HUES64 (cell line): ENCODE measurements at regions not wholly inside any gene's neighbourhood (a gene's known extent, or its start where the extent isn't known, plus 50 kb on each side); places are given as distances from the start of the nearest gene placed in this dataset.

Experiments used
- H3K27ac ChIP-seq: 2 replicates; pipeline ENCODE4 v1.7.0; 2013; ENCODE audit warnings: low read depth, low read length, inconsistent platforms
- H3K27me3 ChIP-seq: 2 replicates; pipeline ENCODE4 v1.6.1; 2013; ENCODE audit warnings: mild to moderate bottlenecking, low read length; ENCODE audit not compliant: insufficient read depth
- H3K36me3 ChIP-seq: 2 replicates; pipeline ENCODE4 v1.6.1; 2013; ENCODE audit warnings: mild to moderate bottlenecking, low read length; ENCODE audit not compliant: insufficient read depth
- H3K4me1 ChIP-seq: 2 replicates; pipeline ENCODE4 v1.6.1; 2013; ENCODE audit warnings: mild to moderate bottlenecking, low read length, moderate library complexity; ENCODE audit not compliant: insufficient read depth
- H3K4me3 ChIP-seq: 2 replicates; pipeline ENCODE4 v1.5.1; 2013; ENCODE audit warnings: mild to moderate bottlenecking, low read length, moderate library complexity
- H3K9ac ChIP-seq: 2 replicates; pipeline ENCODE4 v1.6.1; 2013; ENCODE audit warnings: mild to moderate bottlenecking, low read depth, low read length
- H3K9me3 ChIP-seq: 2 replicates; pipeline ENCODE4 v1.6.1; 2013; ENCODE audit warnings: low read depth, low read length; ENCODE audit not compliant: insufficient read depth
- WGBS: fragments of 150-250, 120-280 bp; methylation state at CpG from one replicate; pipeline ENCODE4 v1.1.7; 2013; ENCODE audit warnings: missing lambda C conversion rate; 5-methylcytosine and 5-hydroxymethylcytosine counted together

DNA sequence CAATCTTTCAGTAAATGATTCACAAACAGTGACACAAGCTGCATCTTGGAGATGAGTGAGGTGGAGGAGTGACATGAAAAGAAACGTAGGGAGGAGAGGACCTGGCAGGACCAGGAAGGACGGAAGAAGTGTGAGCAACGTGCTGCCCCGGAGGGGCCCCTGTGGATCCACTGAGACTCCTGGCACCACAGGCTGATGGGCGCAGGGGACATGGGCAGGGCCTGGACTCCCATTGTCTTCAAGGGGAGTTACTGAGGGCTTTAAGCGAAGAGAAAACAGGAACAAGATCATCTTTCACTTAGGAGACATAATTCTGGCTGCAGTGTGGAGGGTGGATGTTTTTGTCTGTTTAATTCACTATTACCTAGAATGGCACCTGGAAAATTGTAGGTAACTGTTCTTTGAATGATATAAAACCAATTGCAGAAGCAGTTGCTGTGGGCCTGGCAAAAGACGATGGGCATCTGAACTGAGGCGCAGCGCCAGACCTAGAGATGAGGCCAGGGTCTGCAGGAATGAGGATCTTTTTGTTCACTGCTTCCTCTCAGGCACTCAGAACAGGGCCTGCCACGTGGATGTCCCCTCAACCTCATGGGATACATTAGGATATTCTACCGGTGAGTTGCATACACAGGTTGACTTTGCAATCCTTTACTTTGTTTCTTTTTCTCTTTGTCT is 156.4 kb downstream of the TMEM18 start:
- no peak overlapping the region for H3K4me3 ChIP-seq
- H3K36me3 ChIP-seq: no peaks in the 10 kb centered on the region
- WGBS: 94% methylated on average over 11 of the region's 11 CpGs
- no peak overlapping the region for H3K27ac ChIP-seq
- no peaks in the 10 kb centered on the region for H3K4me1 ChIP-seq
- H3K9ac ChIP-seq: no peak overlapping the region
- no peaks in the 10 kb centered on the region for H3K9me3 ChIP-seq
- peaks cover 16% of the 10 kb centered on the region for H3K27me3 ChIP-seq

DNA sequence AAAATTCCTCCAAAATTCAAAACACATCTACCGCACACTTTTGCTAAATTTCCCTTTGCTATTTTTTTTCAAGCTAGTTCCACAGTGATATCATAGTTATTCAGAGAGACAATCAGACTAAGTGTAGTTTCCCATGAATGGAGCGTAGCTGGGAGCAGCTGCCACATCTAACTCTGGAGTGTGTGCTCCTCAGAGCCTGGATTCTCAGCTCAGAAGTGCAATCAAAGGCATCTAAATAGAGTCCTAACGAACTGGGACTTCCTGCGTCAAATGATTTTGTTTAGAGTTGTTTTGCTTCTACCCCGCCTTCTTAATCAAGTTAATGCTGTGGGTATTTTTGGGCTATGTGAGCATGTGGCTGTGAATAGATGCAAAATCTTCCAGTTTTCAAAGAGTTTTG is 160.3 kb downstream of the TMEM18 start:
- H3K9ac ChIP-seq: no peak overlapping the region
- 93% methylated on average over 5 of the region's 5 CpGs for WGBS

DNA sequence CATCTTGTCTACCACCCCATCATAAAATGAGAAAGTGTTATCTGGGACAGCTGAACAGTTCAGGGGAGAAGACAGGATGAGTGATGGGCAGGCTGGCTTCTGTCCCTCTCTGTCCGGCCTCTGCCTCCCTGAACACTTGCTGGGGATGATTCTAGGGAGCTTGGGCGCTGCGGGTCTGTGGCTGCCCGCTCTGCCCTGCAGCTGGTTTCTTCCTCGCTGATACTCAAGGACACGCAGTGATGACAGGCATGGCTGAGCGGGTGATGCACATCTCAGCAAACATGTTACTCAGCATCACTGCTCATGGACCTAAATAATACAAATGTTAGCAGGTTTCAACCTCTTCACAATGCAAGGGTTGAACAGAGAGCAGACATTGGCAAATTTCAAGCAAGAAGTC is 161.1 kb downstream of the TMEM18 start:
- H3K4me1 ChIP-seq: peaks cover 7% of the 10 kb centered on the region; the same call in 1 of the 2 replicates
- H3K27me3 ChIP-seq: peaks cover 28% of the 10 kb centered on the region
- H3K36me3 ChIP-seq: no peaks in the 10 kb centered on the region
- H3K27ac ChIP-seq: no peak overlapping the region
- no peak overlapping the region for H3K9ac ChIP-seq
- no peak overlapping the region for H3K4me3 ChIP-seq
- no peaks in the 10 kb centered on the region for H3K9me3 ChIP-seq
- 93% methylated on average over 7 of the region's 7 CpGs for WGBS

More for the DNA sequence above, 160.3 kb downstream of the TMEM18 start:
- no peak overlapping the region for H3K27ac ChIP-seq
- no peaks in the 10 kb centered on the region for H3K9me3 ChIP-seq
- H3K4me3 ChIP-seq: no peak overlapping the region
- H3K4me1 ChIP-seq: peaks cover 7% of the 10 kb centered on the region; the same call in 1 of the 2 replicates
- no peaks in the 10 kb centered on the region for H3K36me3 ChIP-seq
- peaks cover 28% of the 10 kb centered on the region for H3K27me3 ChIP-seq

DNA sequence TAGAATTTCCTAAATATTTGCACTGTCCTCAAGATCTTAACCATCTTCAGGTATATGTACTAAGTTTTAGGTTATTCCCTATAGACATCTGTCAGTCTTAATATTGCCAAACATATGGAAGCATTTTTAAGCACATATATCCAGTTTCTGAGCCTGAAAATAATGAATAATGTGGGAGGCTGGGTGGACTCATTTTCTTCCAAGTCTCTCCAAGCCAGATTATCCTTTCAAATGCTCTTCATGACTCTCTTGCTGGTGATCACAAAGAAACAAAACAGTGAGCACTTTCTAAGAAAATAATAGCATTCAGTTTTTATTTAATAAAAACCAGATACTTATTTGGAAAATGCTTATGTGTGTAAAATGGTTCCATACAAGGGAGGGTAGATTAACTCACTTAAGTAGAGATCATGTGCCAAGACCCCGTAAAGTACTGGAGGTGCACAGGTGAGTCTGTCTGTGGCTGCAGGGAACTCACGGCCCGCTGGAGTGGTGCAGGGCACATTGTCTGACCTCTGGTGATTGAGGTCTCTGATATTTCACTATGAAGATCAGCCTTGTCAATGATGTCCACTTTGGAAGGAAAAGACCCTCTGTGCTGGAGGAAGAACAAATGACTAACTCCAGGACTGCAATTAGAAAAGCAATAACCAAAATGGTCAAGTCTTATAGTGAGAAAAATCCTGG is 161.6 kb downstream of the TMEM18 start:
- peaks cover 28% of the 10 kb centered on the region for H3K27me3 ChIP-seq
- no peak overlapping the region for H3K9ac ChIP-seq
- H3K27ac ChIP-seq: no peak overlapping the region
- H3K9me3 ChIP-seq: no peaks in the 10 kb centered on the region
- 96% methylated on average over 3 of the region's 3 CpGs for WGBS
- peaks cover 7% of the 10 kb centered on the region; the same call in 1 of the 2 replicates for H3K4me1 ChIP-seq
- no peak overlapping the region for H3K4me3 ChIP-seq
- H3K36me3 ChIP-seq: no peaks in the 10 kb centered on the region

DNA sequence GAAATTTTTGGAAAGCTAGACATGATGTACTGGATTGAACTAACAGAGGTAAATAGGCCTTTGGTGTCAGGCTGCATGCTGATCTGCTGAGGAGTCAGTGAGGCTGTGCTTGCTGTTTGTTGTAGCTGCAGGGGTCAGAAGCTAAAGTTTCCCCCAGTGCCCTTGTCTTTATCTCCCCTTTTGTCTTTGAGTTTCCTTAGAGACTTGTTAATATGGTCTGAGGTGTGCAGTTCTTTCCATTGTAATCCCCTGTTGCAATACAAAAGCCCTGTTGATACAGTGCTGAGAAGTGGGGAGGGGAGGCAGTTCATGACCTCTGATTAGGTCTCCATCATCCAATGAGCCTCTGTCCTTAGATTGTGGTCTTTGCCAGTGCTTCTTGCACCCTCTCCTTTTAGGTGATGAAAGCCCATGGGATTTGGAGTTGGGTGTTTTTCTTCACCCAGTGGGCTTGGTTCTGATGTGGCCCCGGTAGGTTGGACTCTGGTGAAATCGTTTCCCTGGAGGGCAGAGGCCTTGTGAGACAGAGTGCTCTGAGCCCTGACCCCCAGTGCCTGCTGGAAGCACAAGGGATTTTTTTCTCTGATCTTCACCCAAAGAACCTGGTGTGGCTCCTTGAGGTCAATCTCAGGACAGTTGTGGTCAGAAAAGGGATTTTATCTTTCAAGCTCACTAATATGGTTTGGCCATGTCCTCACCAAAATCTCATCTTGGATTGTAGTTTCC is 163.1 kb downstream of the TMEM18 start:
- Histone ChIP-seq H3K4me1 (peaks cover 7% of the 10 kb centered on the region; the same call in 1 of the 2 replicates), H3K36me3 (no peaks in the 10 kb centered on the region), H3K4me3 (no peak overlapping the region), H3K9me3 (no peaks in the 10 kb centered on the region), H3K27ac (no peak overlapping the region; the same call in 1 of the 2 replicates), H3K27me3 (peaks cover 28% of the 10 kb centered on the region), H3K9ac (no peak overlapping the region)
- WGBS: 73% methylated on average over 2 of the region's 2 CpGs

DNA sequence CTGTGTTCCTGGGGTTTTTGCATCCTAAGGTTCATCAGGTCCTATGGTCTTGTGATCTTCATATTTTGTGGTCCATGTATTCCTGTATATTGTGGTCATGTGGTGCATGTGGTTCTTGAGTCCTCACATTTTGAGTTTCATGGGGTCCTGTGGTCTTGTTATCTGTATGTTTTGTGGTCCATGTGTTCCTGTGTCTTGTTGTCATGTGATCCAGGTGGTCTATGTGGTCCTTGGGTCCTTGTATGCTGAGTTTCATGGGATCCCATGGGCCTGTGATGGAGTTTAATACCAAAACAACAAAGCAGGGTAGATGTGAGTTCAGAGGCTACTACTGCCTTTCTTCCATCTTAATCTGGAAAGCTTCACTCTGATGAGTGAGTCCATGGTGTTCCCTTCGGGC is 166.4 kb downstream of the TMEM18 start:
- Histone ChIP-seq H3K36me3 (no peaks in the 10 kb centered on the region), H3K27ac (no peak overlapping the region), H3K9me3 (no peaks in the 10 kb centered on the region), H3K9ac (no peak overlapping the region), H3K4me1 (peaks cover 14% of the 10 kb centered on the region), H3K4me3 (no peak overlapping the region), H3K27me3 (peaks cover 12% of the 10 kb centered on the region)
- 91% methylated on average over 1 of the region's 1 CpG for WGBS

DNA sequence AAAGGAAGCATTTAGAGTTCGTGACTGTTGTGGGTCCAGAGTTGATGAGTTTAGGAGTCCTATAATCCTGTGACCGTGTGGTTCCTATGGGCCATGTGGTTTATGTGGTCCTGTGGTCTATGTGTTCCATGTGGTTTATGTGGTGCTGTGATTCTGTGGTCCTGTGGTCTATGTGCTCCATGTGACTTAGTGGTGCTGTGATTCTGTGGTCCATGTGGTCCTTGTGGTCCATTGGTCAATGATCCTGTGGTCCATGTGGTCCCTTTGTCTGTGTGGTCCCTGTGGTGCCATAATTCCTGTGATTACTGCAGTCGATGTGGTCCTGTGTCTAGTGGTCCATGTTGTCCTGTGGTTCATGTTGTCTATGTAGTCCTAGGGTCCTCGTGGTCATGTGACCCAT is 167.3 kb downstream of the TMEM18 start:
- H3K36me3 ChIP-seq: no peaks in the 10 kb centered on the region
- peaks cover 20% of the 10 kb centered on the region for H3K4me1 ChIP-seq
- H3K9me3 ChIP-seq: no peaks in the 10 kb centered on the region
- H3K9ac ChIP-seq: no peak overlapping the region
- no peak overlapping the region for H3K27ac ChIP-seq
- 92% methylated on average over 4 of the region's 4 CpGs for WGBS
- H3K4me3 ChIP-seq: no peak overlapping the region
- peaks cover 3% of the 10 kb centered on the region; the same call in 1 of the 2 replicates for H3K27me3 ChIP-seq

DNA sequence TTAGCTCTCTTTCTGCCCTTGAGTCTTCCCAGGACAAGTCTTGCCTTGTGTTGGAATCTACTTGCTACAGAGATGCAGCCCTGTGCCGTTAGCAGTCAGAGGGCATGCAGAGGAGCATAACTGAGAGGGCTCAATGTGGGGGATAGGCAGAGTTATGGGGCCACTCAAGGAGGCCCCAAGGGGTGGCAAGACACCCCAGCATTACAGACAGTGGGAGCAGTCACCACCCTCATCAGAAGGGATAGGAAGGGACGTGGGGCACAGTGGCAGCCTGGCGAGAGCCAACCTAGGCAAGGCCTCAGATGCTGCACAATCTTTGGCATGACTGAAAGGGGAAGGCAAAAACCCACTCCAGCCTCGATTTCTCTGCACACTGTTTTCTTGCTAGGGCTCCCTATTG is 169.1 kb downstream of the TMEM18 start:
- H3K4me1 ChIP-seq: peaks cover 13% of the 10 kb centered on the region
- no peak overlapping the region for H3K27ac ChIP-seq
- no peak overlapping the region for H3K4me3 ChIP-seq
- 90% methylated on average over 4 of the region's 4 CpGs for WGBS
- no peaks in the 10 kb centered on the region; the same call in 1 of the 2 replicates for H3K27me3 ChIP-seq
- no peaks in the 10 kb centered on the region for H3K9me3 ChIP-seq
- H3K9ac ChIP-seq: no peak overlapping the region
- H3K36me3 ChIP-seq: no peaks in the 10 kb centered on the region

DNA sequence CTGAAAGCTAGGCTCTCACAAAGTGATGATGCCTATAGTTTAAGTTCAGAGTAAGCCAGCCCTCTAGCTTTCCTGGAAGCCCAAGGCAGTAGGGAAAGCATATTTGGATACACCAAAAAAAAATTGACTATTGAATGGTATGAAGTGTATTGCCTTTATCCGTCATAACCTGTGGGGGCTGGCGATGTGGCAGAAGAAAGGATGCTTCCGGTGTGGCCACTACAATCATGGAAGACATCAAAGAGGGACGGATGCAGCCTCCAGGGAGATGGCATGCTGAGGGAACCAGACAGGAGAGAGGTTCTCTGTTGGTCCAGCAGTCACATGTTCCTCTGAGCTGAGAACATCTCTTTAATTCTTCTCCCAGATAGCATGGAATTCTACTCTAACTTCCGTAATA is 170.3 kb downstream of the TMEM18 start:
- Histone ChIP-seq H3K27ac (no peak overlapping the region), H3K4me3 (no peak overlapping the region), H3K36me3 (no peaks in the 10 kb centered on the region), H3K4me1 (peaks cover 13% of the 10 kb centered on the region), H3K27me3 (no peaks in the 10 kb centered on the region; the same call in 1 of the 2 replicates), H3K9me3 (no peaks in the 10 kb centered on the region), H3K9ac (no peak overlapping the region)
- WGBS: 93% methylated on average over 4 of the region's 5 CpGs

DNA sequence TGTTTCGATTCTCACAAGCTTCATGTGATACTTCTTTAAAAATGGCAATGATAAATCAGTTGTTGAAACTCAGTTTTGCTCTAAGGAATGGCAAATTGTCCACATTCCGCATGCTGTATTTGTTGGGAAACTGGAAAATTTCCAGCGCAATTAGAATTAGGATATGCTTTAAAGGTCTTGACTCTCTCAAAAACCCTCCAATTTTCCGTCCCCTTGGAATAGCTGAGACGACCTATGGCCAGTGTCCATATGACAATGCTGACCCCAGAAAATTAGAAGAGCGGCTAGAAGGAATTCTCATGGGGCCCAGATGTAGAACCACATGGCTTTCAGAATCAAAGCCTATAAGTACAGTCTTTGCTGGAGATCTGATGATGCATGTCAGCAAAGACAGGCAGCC is 170.8 kb downstream of the TMEM18 start:
- H3K4me1 ChIP-seq: peaks cover 13% of the 10 kb centered on the region
- no peaks in the 10 kb centered on the region for H3K36me3 ChIP-seq
- H3K9me3 ChIP-seq: no peaks in the 10 kb centered on the region
- 87% methylated on average over 6 of the region's 6 CpGs for WGBS
- no peak overlapping the region for H3K9ac ChIP-seq
- H3K27me3 ChIP-seq: no peaks in the 10 kb centered on the region; the same call in 1 of the 2 replicates
- no peak overlapping the region for H3K27ac ChIP-seq
- no peak overlapping the region for H3K4me3 ChIP-seq

DNA sequence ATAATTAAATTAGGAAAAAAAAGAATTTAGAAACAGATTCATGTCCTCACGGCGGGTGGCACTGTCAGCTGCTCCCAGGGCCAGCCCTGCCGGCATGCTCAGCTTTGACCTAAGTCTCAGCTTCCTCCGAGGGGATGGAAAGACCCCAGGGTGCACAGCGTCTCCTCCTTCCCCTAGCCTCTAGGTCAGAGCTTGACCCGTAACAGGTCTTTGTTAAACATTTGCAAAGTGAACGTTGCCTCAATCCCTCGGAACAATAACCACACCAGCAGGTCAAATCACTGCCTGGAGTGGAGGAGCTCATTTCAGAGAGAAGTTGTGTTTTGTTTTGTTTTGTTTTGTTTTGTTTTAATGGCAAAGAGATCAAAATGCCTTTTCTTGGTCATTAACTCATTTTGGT is 171.3 kb downstream of the TMEM18 start:
- WGBS: 28% methylated on average over 8 of the region's 8 CpGs
- no peaks in the 10 kb centered on the region for H3K9me3 ChIP-seq

More for the DNA sequence above, 171.3 kb downstream of the TMEM18 start:
- Histone ChIP-seq H3K4me3 (no peak overlapping the region), H3K4me1 (peaks cover 13% of the 10 kb centered on the region), H3K9ac (no peak overlapping the region), H3K27ac (no peak overlapping the region), H3K27me3 (no peaks in the 10 kb centered on the region; the same call in 1 of the 2 replicates), H3K36me3 (no peaks in the 10 kb centered on the region)
